MM.1S (cell line): ENCODE measurements at regions not wholly inside any gene's neighbourhood (a gene's known extent, or its start where the extent isn't known, plus 50 kb on each side); places are given as distances from the start of the nearest gene placed in this dataset.

Experiments used
- DNase-seq: peaks from one replicate; pipeline ENCODE4 v3.0.0-alpha.2; 2015
- H2AFZ ChIP-seq: fragments of 300-600 bp; sonication (generic); 2 replicates; pipeline ENCODE4 v1.6.0; 2016; ENCODE audit warnings: antibody characterized with exemption, low read length
- H3F3A ChIP-seq: fragments of 300-600 bp; sonication (generic); 2 replicates; pipeline ENCODE4 v1.6.1; 2016; ENCODE audit warnings: mild to moderate bottlenecking, antibody characterized with exemption, low read length, moderate library complexity, mixed read lengths; ENCODE audit not compliant: insufficient read depth
- H3K27ac ChIP-seq: fragments of 300-600 bp; sonication (generic); 2 replicates; pipeline ENCODE4 v1.5.1; 2016; ENCODE audit warnings: mild to moderate bottlenecking, low read length
- H3K27me3 ChIP-seq: fragments of 300-600 bp; sonication (generic); replicated peaks from 2 replicates; pipeline ENCODE4 v1.6.0; 2016; ENCODE audit warnings: low read length; ENCODE audit not compliant: insufficient read depth
- H3K36me3 ChIP-seq: fragments of 300-600 bp; sonication (generic); replicated peaks from 2 replicates; pipeline ENCODE4 v1.6.1; 2016; ENCODE audit warnings: mild to moderate bottlenecking, low read length, mixed read lengths; ENCODE audit not compliant: insufficient read depth
- H3K4me1 ChIP-seq: fragments of 300-600 bp; sonication (generic); 2 replicates; pipeline ENCODE4 v1.6.1; 2016; ENCODE audit warnings: low read length, mixed read lengths
- H3K4me2 ChIP-seq: fragments of 300-600 bp; sonication (generic); 2 replicates; pipeline ENCODE4 v1.6.0; 2016; ENCODE audit warnings: low read depth, low read length
- H3K4me3 ChIP-seq: fragments of 300-600 bp; sonication (generic); 2 replicates; pipeline ENCODE4 v1.5.1; 2016; ENCODE audit warnings: low read length, mixed read lengths
- H3K79me2 ChIP-seq: fragments of 300-600 bp; sonication (generic); 2 replicates; pipeline ENCODE4 v1.6.1; 2016; ENCODE audit warnings: mixed run types, low read length, mixed read lengths
- H3K9ac ChIP-seq: fragments of 300-600 bp; sonication (generic); 2 replicates; pipeline ENCODE4 v1.6.1; 2016; ENCODE audit warnings: low read length, mixed read lengths
- H3K9me2 ChIP-seq: fragments of 300-600 bp; sonication (generic); replicated peaks from 2 replicates; pipeline ENCODE4 v1.6.1; 2016; ENCODE audit warnings: mild to moderate bottlenecking, low read length, mixed read lengths; ENCODE audit not compliant: insufficient read depth
- H3K9me3 ChIP-seq: fragments of 300-600 bp; sonication (generic); replicated peaks from 2 replicates; pipeline ENCODE4 v1.6.1; 2016; ENCODE audit warnings: mild to moderate bottlenecking, low read length, mixed read lengths; ENCODE audit not compliant: insufficient read depth
- H4K20me1 ChIP-seq: fragments of 300-600 bp; sonication (generic); 2 replicates; pipeline ENCODE4 v1.6.1; 2016; ENCODE audit warnings: mild to moderate bottlenecking, low read length, moderate library complexity, mixed read lengths; ENCODE audit not compliant: insufficient read depth
- CTCF ChIP-seq: fragments of 300-600 bp; sonication (generic); IDR thresholded peaks from 2 replicates; pipeline ENCODE4 v1.5.1; 2016; ENCODE audit warnings: antibody characterized with exemption, low read length, mixed read lengths
- EZH2 ChIP-seq: fragments of 300-600 bp; sonication (generic); optimal IDR thresholded peaks from 2 replicates; pipeline ENCODE3; 2017; ENCODE audit warnings: low read depth, mild to moderate bottlenecking, antibody characterized with exemption, low read length, mixed read lengths
- EZH2phosphoT487 ChIP-seq: fragments of 300-600 bp; sonication (generic); IDR thresholded peaks from 2 replicates; pipeline ENCODE4 v1.6.1; 2018; ENCODE audit warnings: antibody characterized with exemption, low read length

- Histone ChIP-seq H4K20me1 (no peaks in the 10 kb centered on the region), H3F3A (no peaks in the 10 kb centered on the region)
- DNase-seq, result no peak
Measured at GRCh38 chr6:168376120-168376519, 56.5 kb upstream of the DACT2 start.

GRCh38 chr6:168376811-168377483 is 57.4 kb upstream of the DACT2 start:
- H3K79me2 ChIP-seq, result no peaks in the 10 kb centered on the region
- H3K36me3 ChIP-seq, result no peaks in the 10 kb centered on the region
- H3K9me3 ChIP-seq, result no peaks in the 10 kb centered on the region
- no peaks in the 10 kb centered on the region for H3K4me1 ChIP-seq
- no peak overlapping the region for H3K4me2 ChIP-seq
- no peaks in the 10 kb centered on the region for H3F3A ChIP-seq
- no peak for DNase-seq
- no peaks in the 10 kb centered on the region for H3K27me3 ChIP-seq
- no peaks in the 10 kb centered on the region for H4K20me1 ChIP-seq
- H3K9me2 ChIP-seq, result no peaks in the 10 kb centered on the region
- no peak overlapping the region for H3K27ac ChIP-seq
- TF ChIP-seq CTCF, result no peak
- no peak for TF ChIP-seq EZH2
- no peak for TF ChIP-seq EZH2phosphoT487
- H3K4me3 ChIP-seq, result no peak overlapping the region
- H2AFZ ChIP-seq, result no peak overlapping the region
- H3K9ac ChIP-seq, result no peak overlapping the region

More at GRCh38 chr6:168376120-168376519, 56.5 kb upstream of the DACT2 start:
- Histone ChIP-seq H3K27ac (no peak overlapping the region), H3K4me2 (no peak overlapping the region), H3K79me2 (no peaks in the 10 kb centered on the region), H3K27me3 (no peaks in the 10 kb centered on the region), H3K9ac (no peak overlapping the region), H3K4me3 (no peak overlapping the region), H2AFZ (no peak overlapping the region), H3K9me3 (no peaks in the 10 kb centered on the region), H3K4me1 (no peaks in the 10 kb centered on the region), H3K36me3 (no peaks in the 10 kb centered on the region), H3K9me2 (no peaks in the 10 kb centered on the region)
- TF ChIP-seq CTCF (no peak), EZH2phosphoT487 (no peak), EZH2 (no peak)

- H3F3A ChIP-seq, result no peaks in the 10 kb centered on the region
- no peaks in the 10 kb centered on the region for H3K4me1 ChIP-seq
- no peaks in the 10 kb centered on the region for H3K36me3 ChIP-seq
- no peak overlapping the region for H3K4me3 ChIP-seq
- H3K9me3 ChIP-seq, result no peaks in the 10 kb centered on the region
- no peaks in the 10 kb centered on the region for H3K79me2 ChIP-seq
- H3K27ac ChIP-seq, result no peak overlapping the region
- H3K27me3 ChIP-seq, result no peaks in the 10 kb centered on the region
- H3K9ac ChIP-seq, result no peak overlapping the region
- no peaks in the 10 kb centered on the region for H3K9me2 ChIP-seq
- no peak for DNase-seq
- H2AFZ ChIP-seq, result no peak overlapping the region
- no peak for TF ChIP-seq EZH2phosphoT487
- no peak for TF ChIP-seq CTCF
- no peak for TF ChIP-seq EZH2
- H4K20me1 ChIP-seq, result no peaks in the 10 kb centered on the region
- no peak overlapping the region for H3K4me2 ChIP-seq
Measured at GRCh38 chr6:168377484-168377855, 57.9 kb upstream of the DACT2 start.
